ENCODE measurements at regions not wholly inside any gene's neighbourhood (a gene's known extent, or its start where the extent isn't known, plus 50 kb on each side); places are given as distances from the start of the nearest gene placed in this dataset.
"Not testable (repeated sequence)": the region's sequence is repeated elsewhere in the genome, so short reads cannot be mapped to it uniquely, and the experiment has no call there.

DNA sequence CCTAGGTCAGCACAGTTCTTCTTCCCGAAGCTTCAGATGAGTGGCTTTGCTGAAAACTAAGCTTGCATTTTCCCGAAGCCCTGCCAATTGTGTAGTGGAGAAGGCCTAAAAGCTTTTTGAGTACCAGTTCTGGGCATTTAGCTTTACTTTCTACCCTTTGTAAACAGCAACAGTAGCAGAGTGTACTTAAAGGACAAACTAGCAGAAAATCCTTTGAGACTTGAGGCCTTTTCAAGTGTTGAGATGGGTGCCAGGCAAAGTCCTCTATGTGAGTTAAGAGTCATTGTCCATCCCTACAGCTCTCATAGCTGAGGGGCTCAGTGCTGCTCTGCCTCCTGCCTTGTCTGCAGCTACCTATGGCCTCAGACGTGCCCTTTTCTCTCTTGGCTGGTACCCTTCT lies 368.2 kb downstream of the CCSER2 start:
- H3K27ac ChIP-seq = no peak overlapping the region
- no peak for DNase-seq (ENCODE audit: low read depth, low spot score)

DNA sequence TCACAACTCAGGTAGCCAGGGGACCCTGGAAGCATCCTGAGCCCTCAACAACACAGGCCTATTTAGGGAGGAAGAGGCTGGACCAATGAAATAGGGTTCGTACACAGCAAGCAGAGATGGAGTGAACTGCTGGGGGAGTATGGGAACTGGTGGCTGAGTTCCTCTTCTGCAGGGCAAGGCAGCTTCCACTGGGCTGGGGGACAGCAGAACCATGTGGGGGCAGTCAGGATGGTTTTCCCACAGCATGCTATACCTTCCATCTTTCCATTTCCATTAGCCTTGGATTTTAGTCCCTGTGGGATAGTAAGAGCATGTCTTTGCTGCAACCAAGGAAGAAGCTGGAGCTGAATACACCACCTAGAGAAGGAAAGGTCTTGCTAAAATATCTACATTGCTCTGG lies 370.6 kb downstream of the CCSER2 start:
- no peak overlapping the region for H3K27ac ChIP-seq
- DNase-seq (ENCODE audit: low read depth, low spot score) = no peak

DNA sequence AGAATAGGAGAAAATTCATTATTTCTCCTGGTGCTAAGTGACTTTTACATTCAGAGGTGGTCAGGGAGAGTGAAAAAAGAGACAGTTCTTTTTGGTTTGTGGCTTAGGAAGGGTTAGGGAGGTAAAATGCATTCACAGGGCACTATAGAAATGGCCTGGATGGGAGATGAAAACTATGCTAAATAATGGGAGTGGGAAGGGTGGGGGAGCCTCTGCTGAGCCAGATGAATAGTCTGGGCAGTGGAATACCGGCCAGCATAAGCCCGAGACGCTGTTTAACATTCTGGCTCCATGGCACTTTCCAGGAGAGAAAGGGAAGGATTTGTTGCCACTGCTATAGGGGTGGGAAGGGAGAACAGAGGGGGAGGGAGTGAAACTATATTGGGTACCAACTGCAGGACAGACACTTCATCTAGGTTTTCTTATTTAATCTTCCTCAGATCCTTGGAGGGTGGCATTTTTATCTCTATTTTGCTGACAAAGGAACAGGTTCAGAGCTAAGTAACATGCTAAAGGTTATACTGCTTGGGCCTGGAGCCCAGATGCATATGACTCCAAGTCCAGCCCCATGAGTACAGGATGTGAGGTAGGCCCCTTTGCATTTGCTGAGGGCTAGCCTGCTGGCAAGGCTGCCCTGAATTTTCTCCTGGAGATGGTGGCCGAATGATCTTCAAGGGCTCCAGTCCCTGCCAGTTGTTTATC lies 372.4 kb downstream of the CCSER2 start:
- DNase-seq (ENCODE audit: low read depth, low spot score) = no peak
- no peak overlapping the region for H3K27ac ChIP-seq

DNA sequence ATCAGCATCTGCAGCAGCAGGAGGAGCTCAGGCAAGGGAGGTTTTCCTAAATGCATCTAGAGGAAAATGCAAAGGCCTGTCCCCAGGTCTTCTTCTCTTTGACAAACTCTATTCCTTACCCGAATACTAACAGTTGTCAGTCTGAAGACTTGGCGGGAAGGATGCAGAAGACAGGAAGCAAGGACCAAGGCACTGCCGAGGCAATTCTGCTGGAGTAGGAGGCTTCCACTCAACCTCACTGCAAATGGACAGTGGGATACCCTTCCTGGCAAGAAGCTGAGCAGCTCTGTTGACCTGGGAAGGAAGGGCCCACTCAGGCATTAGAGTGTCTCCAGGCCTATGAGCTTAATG lies 373.0 kb downstream of the CCSER2 start:
- no peak for DNase-seq (ENCODE audit: low read depth, low spot score)
- no peak overlapping the region for H3K27ac ChIP-seq

DNA sequence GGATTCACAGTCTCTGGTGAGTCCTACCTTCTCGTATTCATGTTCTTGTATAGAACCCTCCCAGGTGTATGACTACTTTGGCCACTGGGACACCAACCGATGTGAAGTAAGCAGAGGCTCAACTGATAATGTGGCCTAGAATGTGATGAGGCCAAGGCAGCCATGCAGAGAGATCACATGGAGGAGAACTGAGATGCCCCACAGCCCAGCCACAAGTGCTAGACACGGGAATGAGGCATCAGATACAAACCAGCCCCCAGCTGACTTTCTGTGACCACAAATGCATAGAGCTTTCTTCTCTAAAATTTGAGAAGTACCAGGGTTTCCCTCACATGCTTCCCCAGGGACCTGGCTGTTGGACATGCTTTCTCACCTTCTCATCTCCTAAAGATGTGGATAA lies 375.7 kb downstream of the CCSER2 start:
- DNase-seq (ENCODE audit: low read depth, low spot score) = no peak
- no peak overlapping the region for H3K27ac ChIP-seq

DNA sequence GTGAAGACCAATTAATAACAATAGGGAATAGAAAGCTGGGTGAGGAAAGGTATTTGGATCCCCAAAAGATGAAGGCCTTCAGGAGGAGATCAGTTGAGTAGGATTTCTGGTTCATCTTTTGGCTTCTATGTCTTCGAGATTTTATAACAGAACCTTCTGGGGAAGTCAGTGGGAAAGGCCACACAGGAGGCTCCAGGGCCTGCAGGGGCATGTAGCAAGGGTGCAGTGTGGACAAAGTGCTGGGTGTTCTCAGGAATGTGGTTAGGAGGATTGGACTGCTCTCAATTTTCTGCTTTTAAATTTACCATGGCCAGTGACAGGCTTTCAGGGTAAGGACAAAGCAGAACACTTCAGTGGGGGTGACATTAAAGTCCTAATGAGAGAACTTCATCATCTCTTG lies 378.0 kb downstream of the CCSER2 start:
- DNase-seq (ENCODE audit: low read depth, low spot score) = no peak
- peak overlapping the region; percentile 72 for H3K27ac ChIP-seq

DNA sequence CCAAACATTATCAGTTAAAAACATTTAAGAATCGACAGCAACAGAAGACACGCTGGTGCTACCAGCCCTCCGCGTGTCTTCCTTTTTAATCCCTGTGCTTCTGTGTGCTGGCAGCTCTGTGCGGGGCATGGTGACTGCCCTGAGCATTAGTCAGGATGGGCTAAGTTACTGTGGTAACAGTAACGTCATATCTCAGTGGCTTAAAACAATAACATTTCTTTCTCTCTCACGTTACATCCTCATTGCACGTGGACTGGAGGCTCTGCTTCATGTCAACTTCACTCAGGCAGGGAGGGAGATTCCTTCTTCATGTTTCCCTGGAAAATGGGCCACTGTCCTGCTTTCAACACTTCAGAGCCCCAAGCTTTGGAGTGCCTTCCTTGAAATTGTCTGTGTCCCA lies 378.5 kb downstream of the CCSER2 start:
- peak; percentile 60 for DNase-seq (ENCODE audit: low read depth, low spot score)
- H3K27ac ChIP-seq = peak overlapping the region; percentile 72

DNA sequence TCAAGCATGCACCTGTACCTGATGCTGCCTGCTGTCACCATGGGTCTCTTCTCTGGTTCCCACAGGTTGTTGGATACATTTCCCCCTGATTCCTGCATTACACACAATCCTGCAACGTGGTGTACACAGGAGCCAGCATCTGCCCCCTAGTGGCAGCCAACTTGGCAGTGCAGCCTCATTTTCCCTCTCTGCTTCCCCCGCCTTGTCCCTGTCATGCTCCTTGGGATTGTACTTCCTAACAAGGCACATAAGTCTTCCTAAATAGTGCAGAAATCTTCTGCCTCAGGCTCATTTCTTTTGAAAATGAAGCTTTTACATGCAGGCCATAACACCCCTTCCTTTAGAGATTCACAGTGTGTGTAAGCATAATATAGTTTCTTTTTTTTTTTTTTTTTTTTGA lies 387.5 kb downstream of the CCSER2 start:
- H3K27ac ChIP-seq = no peak overlapping the region
- DNase-seq (ENCODE audit: low read depth, low spot score) = no peak

DNA sequence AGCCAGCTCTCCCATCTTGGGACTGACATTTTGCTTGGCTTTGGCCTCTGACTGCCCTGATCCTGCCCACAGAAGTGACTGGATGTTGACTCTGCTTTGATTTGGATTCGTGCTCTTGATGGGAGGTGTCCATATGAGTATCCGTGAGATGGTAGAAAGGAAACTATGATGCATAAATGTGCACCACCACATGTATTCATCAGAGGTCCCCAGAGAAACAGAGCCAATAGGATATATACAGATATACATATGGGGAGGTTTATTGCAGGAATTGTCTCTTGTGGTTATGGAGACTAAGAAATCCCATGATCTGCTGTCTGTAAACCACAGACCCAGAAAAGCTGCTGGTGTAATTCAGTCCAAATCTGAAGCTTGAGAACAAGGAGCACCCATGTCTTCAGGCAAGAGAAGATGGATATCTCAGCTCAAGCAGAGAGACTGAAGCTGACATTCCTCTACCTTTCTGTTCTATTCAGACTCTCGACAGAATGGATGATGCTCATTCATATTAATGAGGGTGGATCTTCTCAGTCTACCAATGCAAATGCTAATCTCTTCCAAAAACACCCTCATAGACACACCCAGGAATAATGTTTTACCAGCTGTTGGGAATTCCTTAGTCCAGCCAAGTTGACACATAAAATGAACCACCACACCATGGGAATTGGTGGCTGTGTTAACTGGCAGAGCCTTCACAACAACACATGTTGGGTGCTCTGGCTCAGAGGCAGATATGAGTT lies 390.7 kb downstream of the CCSER2 start:
- DNase-seq (ENCODE audit: low read depth, low spot score) = no peak
- H3K27ac ChIP-seq = no peak overlapping the region

DNA sequence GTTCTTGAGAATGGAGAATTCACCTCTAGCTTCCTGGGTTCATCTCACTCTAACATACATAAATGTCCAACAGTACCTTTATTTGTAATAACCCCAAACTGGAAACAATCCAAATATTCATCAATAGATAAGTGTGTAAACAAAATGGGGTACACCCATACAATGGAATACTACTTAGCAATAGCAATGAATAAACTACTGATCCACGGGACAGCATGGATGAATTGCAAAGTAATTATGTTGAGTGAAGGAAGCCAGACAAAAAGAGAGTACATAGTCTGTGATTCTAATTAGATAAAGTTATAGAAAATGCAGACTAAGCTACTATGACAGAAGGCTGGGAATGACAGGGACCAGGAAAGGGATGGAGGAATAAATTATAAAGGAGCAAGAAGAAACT lies 391.3 kb downstream of the CCSER2 start:
- H3K27ac ChIP-seq = no peak overlapping the region
- no peak for DNase-seq (ENCODE audit: low read depth, low spot score)

DNA sequence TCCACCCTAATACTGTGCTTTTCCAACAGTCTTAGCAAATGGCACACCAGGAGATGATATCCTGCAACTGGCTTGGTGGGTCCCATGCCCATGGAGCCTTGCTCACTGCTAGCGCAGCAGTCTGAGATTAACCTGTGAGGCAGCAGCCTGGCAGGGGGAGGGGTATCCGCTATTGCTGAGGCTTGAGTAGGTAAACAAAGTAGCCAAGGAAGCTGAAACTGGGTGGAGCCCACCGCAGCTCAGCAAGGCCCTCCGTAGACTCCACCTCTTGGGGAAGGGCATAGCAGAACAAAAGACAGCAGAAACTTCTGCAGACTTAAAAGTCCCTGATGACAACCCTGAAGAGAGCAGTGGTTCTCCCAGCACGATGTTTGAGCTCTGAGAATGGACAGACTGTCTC lies 399.0 kb downstream of the CCSER2 start:
- no peak for DNase-seq (ENCODE audit: low read depth, low spot score)
- no peak overlapping the region for H3K27ac ChIP-seq

DNA sequence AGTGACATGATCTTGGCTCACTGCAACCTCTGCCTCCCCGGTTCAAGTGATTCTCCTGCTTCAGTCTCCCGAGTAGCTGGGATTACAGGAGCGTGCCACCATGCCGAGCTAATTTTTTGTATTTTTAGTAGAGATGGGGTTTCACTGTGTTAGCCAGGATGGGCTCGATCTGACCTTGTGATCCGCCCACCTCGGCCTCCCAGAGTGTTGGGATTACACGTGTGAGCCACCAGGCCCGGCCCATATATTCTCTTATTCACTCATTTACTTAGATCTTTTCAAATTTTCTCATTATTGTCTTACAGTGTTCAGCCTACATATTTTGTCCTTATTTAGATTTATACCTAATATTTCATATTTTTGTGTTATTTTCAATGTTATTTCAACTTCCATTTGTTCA lies 410.7 kb downstream of the CCSER2 start:
- not testable (repeated sequence) for DNase-seq (ENCODE audit: low read depth, low spot score); H3K27ac ChIP-seq

DNA sequence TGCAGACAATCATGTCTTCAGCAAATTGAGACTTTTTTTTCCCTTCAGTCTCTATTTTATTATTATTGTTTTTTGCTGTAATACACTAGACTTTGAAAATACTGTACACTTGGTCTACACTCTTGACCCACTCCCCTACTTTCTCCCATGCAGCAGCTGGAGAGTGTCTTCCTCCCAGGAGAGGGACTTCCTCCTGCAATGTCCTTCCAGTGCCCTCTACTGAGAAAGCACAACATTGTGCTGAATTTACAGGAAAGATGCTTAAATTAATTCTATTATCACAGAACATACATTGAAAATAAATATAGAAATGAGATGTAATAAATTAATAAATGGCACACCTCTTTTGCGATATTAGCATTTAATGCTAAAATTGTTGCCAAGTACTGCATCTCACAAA lies 411.3 kb downstream of the CCSER2 start:
- no peak overlapping the region for H3K27ac ChIP-seq

DNA sequence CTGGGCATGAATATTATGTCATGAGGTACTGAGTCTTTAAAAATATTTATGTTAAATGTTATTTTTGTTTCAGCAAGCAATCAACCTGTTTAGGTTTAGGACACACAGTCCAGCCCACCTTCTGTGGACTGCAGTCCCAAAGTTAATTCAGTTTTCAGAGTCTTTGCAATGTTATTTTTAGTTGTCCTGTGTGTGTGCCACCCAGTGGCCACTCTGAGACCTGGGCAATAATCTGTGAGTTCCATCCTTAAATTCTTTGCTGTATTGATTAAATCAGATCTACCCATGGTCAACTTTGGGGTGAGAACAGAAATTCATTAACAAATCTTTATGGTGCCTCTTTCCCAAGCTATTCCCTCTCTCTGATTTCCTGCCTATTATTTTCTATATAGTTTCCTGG lies 415.1 kb downstream of the CCSER2 start:
- no peak for DNase-seq (ENCODE audit: low read depth, low spot score)
- no peak overlapping the region for H3K27ac ChIP-seq

More for the DNA sequence above, 411.3 kb downstream of the CCSER2 start:
- DNase-seq (ENCODE audit: low read depth, low spot score) = no peak

DNA sequence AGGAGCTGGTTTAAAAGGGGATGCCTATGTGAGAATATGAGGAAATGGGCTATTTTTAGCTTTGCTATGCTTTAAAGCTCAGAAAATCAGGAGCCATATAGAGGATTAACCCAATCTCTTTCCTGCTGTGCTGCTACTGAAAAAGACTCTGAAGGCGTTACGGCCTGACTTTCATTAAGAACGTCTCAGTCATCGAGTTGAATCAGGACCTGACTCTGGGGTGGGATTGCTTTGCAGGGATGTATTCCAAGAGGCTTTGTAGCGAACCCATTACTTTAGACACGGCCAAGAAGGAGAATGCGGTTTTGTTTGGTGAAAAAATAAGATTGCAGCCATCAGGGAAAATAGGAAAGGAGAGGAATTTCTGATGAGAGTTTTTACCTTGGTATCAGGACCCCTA lies 426.9 kb downstream of the CCSER2 start:
- DNase-seq (ENCODE audit: low read depth, low spot score) = no peak
- no peak overlapping the region for H3K27ac ChIP-seq

DNA sequence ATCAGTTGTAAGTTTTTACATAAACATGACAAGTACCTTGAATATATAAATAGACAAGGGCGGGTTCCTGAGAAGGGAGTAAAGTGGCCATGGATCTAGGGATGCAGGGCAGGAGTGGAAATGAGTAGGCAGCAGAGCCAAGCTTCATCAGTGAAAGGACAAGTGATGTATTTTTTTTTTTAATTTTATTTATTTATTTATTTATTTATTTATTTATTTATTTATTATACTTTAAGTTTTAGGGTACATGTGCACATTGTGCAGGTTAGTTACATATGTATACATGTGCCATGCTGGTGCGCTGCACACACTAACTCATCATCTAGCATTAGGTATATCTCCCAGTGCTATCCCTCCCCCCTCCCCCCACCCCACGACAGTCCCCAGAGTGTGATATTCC lies 428.3 kb downstream of the CCSER2 start:
- not testable (repeated sequence) for DNase-seq (ENCODE audit: low read depth, low spot score); H3K27ac ChIP-seq

DNA sequence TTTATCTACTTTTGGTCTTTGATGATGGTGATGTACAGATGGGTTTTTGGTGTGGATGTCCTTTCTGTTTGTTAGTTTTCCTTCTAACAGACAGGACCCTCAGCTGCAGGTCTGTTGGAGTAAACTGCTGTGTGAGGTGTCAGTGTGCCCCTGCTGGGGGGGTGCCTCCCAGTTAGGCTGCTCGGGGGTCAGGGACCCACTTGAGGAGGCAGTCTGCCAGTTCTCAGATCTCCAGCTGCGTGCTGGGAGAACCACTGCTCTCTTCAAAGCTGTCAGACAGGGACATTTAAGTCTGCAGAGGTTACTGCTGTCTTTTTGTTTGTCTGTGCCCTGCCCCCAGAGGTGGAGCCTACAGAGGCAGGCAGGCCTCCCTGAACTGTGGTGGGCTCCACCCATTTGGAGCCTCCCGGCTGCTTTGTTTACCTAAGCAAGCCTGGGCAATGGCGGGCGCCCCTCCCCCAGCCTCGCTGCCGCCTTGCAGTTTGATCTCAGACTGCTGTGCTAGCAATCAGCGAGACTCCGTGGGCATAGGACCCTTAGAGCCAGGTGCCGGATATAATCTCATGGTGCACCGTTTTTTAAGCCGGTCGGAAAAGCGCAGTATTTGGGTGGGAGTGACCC lies 433.7 kb downstream of the CCSER2 start:
- H3K27ac ChIP-seq; DNase-seq (ENCODE audit: low read depth, low spot score): not testable (repeated sequence)

DNA sequence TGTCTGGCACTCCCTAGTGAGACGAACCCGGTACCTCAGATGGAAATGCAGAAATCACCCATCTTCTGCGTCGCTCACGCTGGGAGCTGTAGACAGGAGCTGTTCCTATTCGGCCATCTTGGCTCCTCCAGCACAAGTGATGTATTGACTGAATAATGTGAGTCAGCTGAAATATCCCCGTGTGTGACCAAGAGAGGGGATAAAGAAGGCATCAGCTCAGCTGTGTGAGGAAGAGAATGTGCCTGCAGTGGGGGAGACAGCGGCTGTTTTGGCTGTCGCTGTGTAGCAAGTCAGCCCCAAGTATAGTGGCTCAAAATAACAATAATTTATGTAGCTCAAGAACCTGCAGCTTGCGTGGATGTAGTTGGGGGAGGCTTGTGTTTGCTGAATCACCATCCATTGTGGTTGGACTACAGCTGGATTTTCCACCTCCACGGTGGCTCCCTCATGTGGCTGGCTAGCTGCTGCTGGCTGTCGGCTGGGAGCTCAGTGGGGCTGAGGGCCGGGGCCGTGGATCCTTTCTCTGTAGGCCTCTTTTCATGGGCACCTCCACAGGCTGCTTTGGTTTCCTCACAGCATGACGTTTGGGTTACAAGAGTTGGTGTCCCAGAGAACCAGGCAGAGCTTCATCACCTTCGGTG lies 434.5 kb downstream of the CCSER2 start:
- no peak for DNase-seq (ENCODE audit: low read depth, low spot score)
- no peak overlapping the region for H3K27ac ChIP-seq

DNA sequence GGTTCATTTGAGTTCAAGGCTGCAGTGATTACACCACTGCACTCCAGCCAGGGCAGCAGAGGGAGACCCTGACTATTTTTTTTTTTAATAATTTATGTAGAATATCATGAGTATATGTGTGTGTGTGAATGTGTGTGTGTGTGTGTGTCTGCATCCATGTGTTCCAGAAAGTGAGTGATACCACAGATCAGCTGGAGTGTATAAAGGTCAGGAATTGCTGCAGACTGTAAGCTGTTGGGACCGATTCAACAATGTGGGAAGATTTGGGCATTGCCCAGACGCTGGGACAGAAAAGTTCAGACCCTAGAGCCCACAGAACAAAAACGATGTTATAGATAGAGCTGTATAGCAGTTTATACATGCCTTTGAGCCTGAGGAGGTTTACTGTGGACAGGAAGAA lies 435.6 kb downstream of the CCSER2 start:
- no peak for DNase-seq (ENCODE audit: low read depth, low spot score)
- no peak overlapping the region for H3K27ac ChIP-seq

DNA sequence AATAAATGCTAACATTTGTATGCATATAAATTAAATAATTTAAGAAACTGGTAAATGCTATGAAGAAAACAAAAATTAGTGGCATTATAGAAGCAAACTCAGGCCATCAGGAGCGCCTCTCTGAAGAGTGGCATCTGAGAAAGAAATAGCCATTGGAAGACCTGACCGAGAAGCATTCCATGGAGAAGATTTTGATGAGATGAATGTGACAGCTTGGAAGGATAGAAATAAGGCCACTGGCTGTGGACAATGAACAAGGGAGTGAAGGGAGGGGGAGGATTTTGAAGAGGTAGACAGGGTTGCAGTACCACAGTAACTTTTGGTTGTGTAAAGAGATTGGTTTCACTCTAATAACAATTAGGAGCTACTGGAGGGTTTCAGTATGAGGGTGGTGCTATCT lies 436.7 kb downstream of the CCSER2 start:
- DNase-seq (ENCODE audit: low read depth, low spot score) = no peak
- H3K27ac ChIP-seq = no peak overlapping the region

DNA sequence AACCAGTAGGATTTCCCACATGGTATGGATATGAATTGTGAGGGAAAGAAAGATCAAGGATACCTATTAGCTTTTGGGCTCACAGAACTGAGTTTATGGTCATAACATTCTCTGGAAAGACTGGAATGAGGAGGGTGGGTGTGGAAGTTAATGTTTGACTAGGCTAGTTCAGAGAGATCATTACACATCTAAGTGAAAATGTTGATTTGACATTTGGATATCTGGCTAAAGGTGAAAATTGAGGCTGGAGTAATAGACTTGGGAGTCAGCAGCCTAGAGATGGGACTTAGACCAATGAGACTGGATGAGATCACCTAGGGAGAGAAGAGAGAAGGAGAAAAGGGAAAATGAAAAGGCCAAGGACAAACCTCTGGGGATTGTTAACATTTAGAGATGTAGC lies 437.3 kb downstream of the CCSER2 start:
- no peak overlapping the region for H3K27ac ChIP-seq
- DNase-seq (ENCODE audit: low read depth, low spot score) = no peak
